ENCODE measurements at regions not wholly inside any gene's neighbourhood (a gene's known extent, or its start where the extent isn't known, plus 50 kb on each side); places are given as distances from the start of the nearest gene placed in this dataset.

- no TSS peak for BruUV-seq (replicated peaks)
- Histone ChIP-seq H3K79me2 (ENCODE audit: insufficient read depth, low read length) (no peaks in the 10 kb centered on the region), H3K36me3 (replicated peaks in 1 of 2; ENCODE audit: control insufficient read depth in 1 of 2, insufficient read depth in 2 of 2, low read length in 2 of 2) (no peaks in the 10 kb centered on the region), H3K4me2 (ENCODE audit: low read depth, low read length) (no peak overlapping the region), H3K9ac (ENCODE audit: insufficient read depth, low read depth, low read length) (no peak overlapping the region), H3K4me3 (replicated peaks in 1 of 3; ENCODE audit: insufficient read depth in 1 of 3, low read depth in 2 of 3, low read length in 3 of 3) (no peak overlapping the region), H3K27ac (ENCODE audit: extremely low read length, insufficient read depth, low read length) (no peak overlapping the region), H3K27me3 (ENCODE audit: control insufficient read depth in 1 of 2, insufficient read depth in 2 of 2, low read length in 2 of 2) (no peaks in the 10 kb centered on the region), H4K20me1 (ENCODE audit: insufficient read depth, low read length) (no peaks in the 10 kb centered on the region), H3K9me3 (ENCODE audit: low read length) (no peaks in the 10 kb centered on the region), H2AFZ (ENCODE audit: low read length) (no peak overlapping the region), H3K4me1 (ENCODE audit: insufficient read depth, low read length) (peaks cover 23% of the 10 kb centered on the region)
- ChIA-PET POLR2A (no interaction called here), CTCF (ENCODE audit: low intra/inter-chr PET ratio, low total read pairs) (no interaction called here)
- ATAC-seq (no peak), DNase-seq (ENCODE audit: low spot score) (no peak), FAIRE-seq (no peak)
- intact Hi-C loops (cut with micrococcal nuclease; ENCODE audit: unreplicated experiment): loop anchor here (2.0 kb wide), 1 partner anchor 83 kb away; no protein-coding TSS in a partner anchor
- WGBS (ENCODE audit: low lambda C conversion rate): 13% methylated on average over 4 of the region's 4 CpGs
- in situ Hi-C loops (cut with HindIII; ENCODE audit: extremely low pct_ligation_motif_present, low pct_unique_long_range_greater_than_20kb): no loop called here
- TF ChIP-seq HNF1A (IDR thresholded peaks at IDR 0.05; ENCODE audit: low read depth) (no peak), HNF1A (CRISPR knock-in tag; IDR thresholded peaks at IDR 0.05; ENCODE audit: borderline replicate concordance) (no peak), ZNF224 (CRISPR knock-in tag; IDR thresholded peaks at IDR 0.05) (no peak), DZIP1 (CRISPR knock-in tag; IDR thresholded peaks at IDR 0.05) (no peak), ATF3 (CRISPR knock-in tag; IDR thresholded peaks at IDR 0.05) (no peak), ZFP36L1 (CRISPR knock-in tag; IDR thresholded peaks at IDR 0.05) (no peak), ZNF17 (CRISPR knock-in tag; IDR thresholded peaks at IDR 0.05) (no peak)
Observed at GRCh38 chr2:181309586-181309985, 147.6 kb upstream of the ITGA4 start.

Measured in HepG2 (cell line).